Vagina (tissue), 2 donors: ENCODE measurements at regions not wholly inside any gene's neighbourhood (a gene's known extent, or its start where the extent isn't known, plus 50 kb on each side); places are given as distances from the start of the nearest gene placed in this dataset.

Experiments
- DNase-seq, 2 donors: peaks; one replicate each; pipeline ENCODE4 v3.0.0-alpha.2; 2017; ENCODE audit errors: extremely low spot score in 2 of 2
- H3K27ac ChIP-seq: fragments of 200-600 bp; sonication (generic); one replicate; pipeline ENCODE4 v1.5.1; 2019
- H3K27me3 ChIP-seq: fragments of 200-600 bp; sonication (generic); one replicate; pipeline ENCODE4 v1.5.1; 2019
- H3K36me3 ChIP-seq, 2 donors: fragments of 200-600 bp; sonication (generic); one replicate each; pipeline ENCODE4 v1.5.1; 2017 to 2019
- H3K4me1 ChIP-seq: fragments of 200-600 bp; sonication (generic); one replicate; pipeline ENCODE4 v1.5.1; 2019
- H3K4me3 ChIP-seq, 2 donors: fragments of 200-600 bp; sonication (generic); 1 replicate in 1 of 2; 2 replicates in 1 of 2; pipeline ENCODE4 v1.5.1; 2016 to 2019
- H3K9me3 ChIP-seq: fragments of 200-600 bp; sonication (generic); one replicate; pipeline ENCODE4 v1.5.1; 2019
- CTCF ChIP-seq, 3 experiments: fragments of 450-650 bp in 2 of 3; fragments of 200-600 bp in 1 of 3; sonication (generic) in 1 of 3; IDR thresholded peaks; one replicate each; pipeline ENCODE4 v1.5.1; 2017 to 2019; ENCODE audit warnings: antibody characterized with exemption in 3 of 3, mild to moderate bottlenecking in 2 of 3, moderate library complexity in 2 of 3
- POLR2A ChIP-seq, 2 donors: fragments of 450-650 bp; IDR thresholded peaks; one replicate each; pipeline ENCODE4 v1.6.1; 2017; ENCODE audit warnings: antibody characterized with exemption in 2 of 2, mild to moderate bottlenecking in 2 of 2, moderate library complexity in 2 of 2
- POLR2AphosphoS5 ChIP-seq, 2 donors: sonication (generic); formaldehyde crosslinking; IDR thresholded peaks; one replicate each; pipeline ENCODE4 v1.9.0; 2017; ENCODE audit warnings: antibody characterized with exemption in 2 of 2, mild to moderate bottlenecking in 2 of 2, low read depth in 1 of 2; ENCODE audit not compliant: insufficient read depth in 1 of 2
- intact Hi-C: fragments of 100-400 bp; cut with DNase I; formaldehyde crosslinking; loops from one replicate; pipeline ENCODE4 v1.15.1; 2023

DNA sequence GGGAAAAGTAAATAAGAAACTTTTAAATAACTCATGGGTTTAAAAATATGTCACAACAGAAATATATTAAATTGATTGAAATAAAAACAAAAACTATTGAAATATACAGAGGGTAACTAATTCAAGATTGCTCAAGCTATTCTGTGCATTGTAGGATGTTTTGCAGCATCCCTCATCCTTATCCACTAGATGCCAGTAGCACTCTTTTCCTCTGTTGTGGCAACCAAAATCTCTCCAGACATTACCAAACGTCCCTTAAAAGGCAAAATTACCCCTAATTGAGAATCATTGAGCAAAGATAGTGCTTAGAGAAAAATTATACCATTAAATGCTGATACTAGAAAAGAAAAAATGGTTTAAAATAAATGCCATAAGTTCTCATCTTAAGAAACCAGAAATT lies 682.6 kb downstream of the RWDD3 start:
- peaks cover 4% of the 10 kb centered on the region for H3K9me3 ChIP-seq
- H3K4me3 ChIP-seq: no peak overlapping the region
- intact Hi-C loops: no loop called here
- no peak for DNase-seq
- no peaks in the 10 kb centered on the region for H3K27me3 ChIP-seq
- no peaks in the 10 kb centered on the region for H3K36me3 ChIP-seq
- TF ChIP-seq CTCF (IDR thresholded peaks at IDR 0.05) (no peak), POLR2A (IDR thresholded peaks at IDR 0.05) (no peak), POLR2AphosphoS5 (IDR thresholded peaks at IDR 0.05; ENCODE audit: insufficient read depth in 1 of 2, low read depth in 1 of 2) (no peak)
- no peak overlapping the region for H3K27ac ChIP-seq
- H3K4me1 ChIP-seq: no peaks in the 10 kb centered on the region

DNA sequence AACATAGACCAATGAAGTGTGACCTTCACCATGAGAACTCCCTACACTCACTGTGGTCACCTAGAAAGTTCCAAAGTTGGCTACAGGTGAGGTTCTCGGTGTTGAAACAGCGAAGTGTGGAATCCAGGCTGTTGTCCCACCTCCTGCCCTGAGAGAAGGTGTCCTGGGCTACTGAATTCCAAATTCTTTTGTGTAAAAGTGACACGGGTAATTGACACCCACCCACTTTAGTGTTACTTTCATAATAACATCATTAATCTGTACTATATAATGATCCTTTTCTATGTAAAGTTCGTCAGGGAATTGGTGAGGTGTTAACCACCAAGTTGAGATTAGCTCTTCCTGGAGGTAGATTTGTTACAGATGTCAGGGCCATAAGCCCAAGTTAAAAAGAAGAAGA lies 690.7 kb downstream of the RWDD3 start:
- Histone ChIP-seq H3K27ac (no peak overlapping the region), H3K27me3 (no peaks in the 10 kb centered on the region), H3K36me3 (no peaks in the 10 kb centered on the region), H3K9me3 (no peaks in the 10 kb centered on the region), H3K4me3 (no peak overlapping the region), H3K4me1 (no peaks in the 10 kb centered on the region)
- no peak for TF ChIP-seq CTCF (IDR thresholded peaks at IDR 0.05)
- TF ChIP-seq POLR2AphosphoS5 (IDR thresholded peaks at IDR 0.05; ENCODE audit: insufficient read depth in 1 of 2, low read depth in 1 of 2): no peak
- TF ChIP-seq POLR2A (IDR thresholded peaks at IDR 0.05): no peak
- no peak for DNase-seq
- intact Hi-C loops: no loop called here

DNA sequence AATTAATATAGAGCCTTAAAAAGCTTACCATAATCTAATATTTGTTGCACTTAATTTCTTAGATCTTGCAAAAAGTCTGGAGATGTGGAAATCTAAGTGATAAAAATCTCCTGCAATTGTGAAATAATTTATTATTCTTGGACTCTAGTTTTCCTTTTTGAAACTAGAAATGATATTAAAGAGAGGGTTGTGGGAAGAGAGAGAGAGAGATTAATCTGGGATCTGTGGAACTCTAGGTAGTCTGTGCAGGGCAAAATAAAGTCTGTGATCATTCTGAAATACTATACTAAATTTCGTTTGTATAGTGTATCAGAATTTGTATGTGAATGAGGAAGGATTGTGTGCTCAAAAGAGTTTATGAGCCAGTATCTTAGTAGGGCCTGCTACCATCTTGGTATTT lies 692.3 kb downstream of the RWDD3 start:
- TF ChIP-seq CTCF (IDR thresholded peaks at IDR 0.05) (no peak), POLR2A (IDR thresholded peaks at IDR 0.05) (no peak), POLR2AphosphoS5 (IDR thresholded peaks at IDR 0.05; ENCODE audit: insufficient read depth in 1 of 2, low read depth in 1 of 2) (no peak)
- Histone ChIP-seq H3K36me3 (no peaks in the 10 kb centered on the region), H3K27me3 (no peaks in the 10 kb centered on the region), H3K9me3 (no peaks in the 10 kb centered on the region), H3K4me1 (no peaks in the 10 kb centered on the region), H3K27ac (no peak overlapping the region), H3K4me3 (no peak overlapping the region)
- DNase-seq: no peak
- intact Hi-C loops: no loop called here

GRCh38 chr1:95927061-95927460 lies 693.1 kb downstream of the RWDD3 start:
- Histone ChIP-seq H3K4me3 (no peak overlapping the region), H3K4me1 (no peaks in the 10 kb centered on the region), H3K36me3 (no peaks in the 10 kb centered on the region), H3K27ac (no peak overlapping the region), H3K27me3 (no peaks in the 10 kb centered on the region), H3K9me3 (no peaks in the 10 kb centered on the region)
- intact Hi-C loops: no loop called here
- no peak for DNase-seq
- no peak for TF ChIP-seq POLR2A (IDR thresholded peaks at IDR 0.05)
- no peak for TF ChIP-seq POLR2AphosphoS5 (IDR thresholded peaks at IDR 0.05; ENCODE audit: insufficient read depth in 1 of 2, low read depth in 1 of 2)
- no peak for TF ChIP-seq CTCF (IDR thresholded peaks at IDR 0.05)

DNA sequence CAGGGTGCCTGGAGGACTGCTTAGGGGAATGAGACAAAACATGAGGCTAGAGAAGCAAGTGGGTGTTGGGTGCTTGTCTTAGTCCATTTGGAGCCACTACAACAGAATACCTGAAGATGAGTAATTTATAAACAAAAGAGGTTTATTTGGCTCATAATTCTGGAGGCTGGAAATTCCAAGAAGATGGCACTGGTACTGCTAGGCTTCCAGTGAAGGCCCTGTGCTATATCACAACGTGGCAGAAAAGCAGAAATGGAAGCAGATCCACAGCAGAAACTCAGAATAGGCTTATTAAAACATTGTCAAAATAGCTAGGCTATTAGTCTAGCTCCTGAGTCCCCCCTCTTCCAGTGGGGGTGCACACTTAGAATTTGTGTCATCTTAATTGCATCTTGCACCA lies 701.7 kb downstream of the RWDD3 start:
- no peak for TF ChIP-seq POLR2A (IDR thresholded peaks at IDR 0.05)
- TF ChIP-seq POLR2AphosphoS5 (IDR thresholded peaks at IDR 0.05; ENCODE audit: insufficient read depth in 1 of 2, low read depth in 1 of 2): no peak
- TF ChIP-seq CTCF (IDR thresholded peaks at IDR 0.05): no peak
- H3K4me3 ChIP-seq: no peak overlapping the region
- H3K27me3 ChIP-seq: no peaks in the 10 kb centered on the region
- H3K27ac ChIP-seq: no peak overlapping the region
- intact Hi-C loops: no loop called here
- no peak for DNase-seq
- no peaks in the 10 kb centered on the region for H3K4me1 ChIP-seq
- H3K9me3 ChIP-seq: no peaks in the 10 kb centered on the region
- H3K36me3 ChIP-seq: no peaks in the 10 kb centered on the region
